IMR-90 (cell line): ENCODE measurements at regions not wholly inside any gene's neighbourhood (a gene's known extent, or its start where the extent isn't known, plus 50 kb on each side); places are given as distances from the start of the nearest gene placed in this dataset.

Source experiments
- ATAC-seq: fragments of 200-7000 bp; cut with Tn5 transposase; 2 replicates; pipeline ENCODE4 v1.9.1; 2020; ENCODE audit warnings: low read depth, mild to moderate bottlenecking, moderate library complexity
- BruUV-seq: library from RNA; stranded (reverse); fragments of 400-500 nt; replicated peaks from 2 replicates; lab custom pipeline; 2021; lab: Mats Ljungman, UMichigan
- CTCF ChIA-PET: fragments of 300-600 bp; formaldehyde crosslinking; extraction: SDS; loops from one replicate; lab custom pipeline; 2021; ENCODE audit warnings: antibody characterized with exemption; lab: Yijun Ruan, JAX
- POLR2A ChIA-PET: fragments of 300-600 bp; sonication (Branson Sonifier 250); formaldehyde crosslinking; loops from one replicate; lab custom pipeline; 2022; ENCODE audit warnings: antibody characterized with exemption; ENCODE audit not compliant: unreplicated experiment; lab: Charles Lee
- DNase-seq: peaks from one replicate; pipeline ENCODE4 v3.0.0; 2013
- H2AFZ ChIP-seq: replicated peaks from 2 replicates; pipeline ENCODE3; 2013; ENCODE audit warnings: low read length, mild to moderate bottlenecking; ENCODE audit not compliant: poor library complexity
- H2AK5ac ChIP-seq: 2 replicates; pipeline ENCODE4 v1.6.1; 2013; ENCODE audit warnings: low read depth, low read length, inconsistent platforms
- H2AK9ac ChIP-seq: replicated peaks from 2 replicates; pipeline ENCODE3; 2013; ENCODE audit warnings: mild to moderate bottlenecking, low read depth, low read length, moderate library complexity; ENCODE audit not compliant: poor library complexity
- H2BK120ac ChIP-seq: 2 replicates; pipeline ENCODE4 v1.6.1; 2013; ENCODE audit warnings: low read depth, low read length, inconsistent platforms
- H2BK15ac ChIP-seq: 3 replicates; pipeline ENCODE4 v1.6.1; 2013; ENCODE audit warnings: low read depth, low read length, inconsistent platforms
- H2BK20ac ChIP-seq: 2 replicates; pipeline ENCODE4 v1.6.1; 2013; ENCODE audit warnings: low read depth, mild to moderate bottlenecking, inconsistent platforms, low read length, moderate library complexity
- H2BK5ac ChIP-seq: 2 replicates; pipeline ENCODE4 v1.6.1; 2013; ENCODE audit warnings: mild to moderate bottlenecking, low read depth, low read length, inconsistent platforms; ENCODE audit not compliant: poor library complexity, severe bottlenecking
- H3K14ac ChIP-seq: replicated peaks from 2 replicates; pipeline ENCODE4 v1.6.1; 2013; ENCODE audit warnings: low read depth, low read length, inconsistent platforms
- H3K18ac ChIP-seq: 2 replicates; pipeline ENCODE4 v1.6.1; 2013; ENCODE audit warnings: low read depth, low read length, control low read depth
- H3K23ac ChIP-seq: 2 replicates; pipeline ENCODE4 v1.6.1; 2013; ENCODE audit warnings: low read depth, low read length, inconsistent platforms
- H3K27ac ChIP-seq: 2 replicates; pipeline ENCODE4 v1.5.1; 2013; ENCODE audit warnings: mild to moderate bottlenecking, control low read depth, low read length; ENCODE audit not compliant: insufficient read depth
- H3K27me3 ChIP-seq: 2 replicates; pipeline ENCODE4 v1.6.1; 2013; ENCODE audit warnings: low read length; ENCODE audit not compliant: control insufficient read depth, insufficient read depth
- H3K36me3 ChIP-seq: 2 replicates; pipeline ENCODE4 v1.6.1; 2013; ENCODE audit warnings: low read length, mixed read lengths; ENCODE audit not compliant: control insufficient read depth, insufficient read depth
- H3K4ac ChIP-seq: 2 replicates; pipeline ENCODE4 v1.6.1; 2013; ENCODE audit warnings: low read depth, low read length, inconsistent platforms
- H3K4me1 ChIP-seq: 2 replicates; pipeline ENCODE4 v1.6.1; 2013; ENCODE audit warnings: low read length, mixed read lengths; ENCODE audit not compliant: control insufficient read depth, insufficient read depth
- H3K4me2 ChIP-seq: 2 replicates; pipeline ENCODE4 v1.6.1; 2013; ENCODE audit warnings: low read depth, mild to moderate bottlenecking, control low read depth, low read length, moderate library complexity
- H3K4me3 ChIP-seq: 2 replicates; pipeline ENCODE4 v1.5.1; 2013; ENCODE audit warnings: low read depth, mild to moderate bottlenecking, control low read depth, low read length, moderate library complexity; ENCODE audit not compliant: insufficient read depth
- H3K56ac ChIP-seq: 2 replicates; pipeline ENCODE4 v1.6.1; 2013; ENCODE audit warnings: low read length, inconsistent platforms; ENCODE audit not compliant: insufficient read depth; ENCODE audit errors: extremely low read depth
- H3K79me1 ChIP-seq, 2 experiments: 2 replicates each; pipeline ENCODE4 v1.6.1; 2013; ENCODE audit warnings: low read length in 2 of 2, inconsistent platforms in 1 of 2, low read depth in 1 of 2
- H3K9ac ChIP-seq: 2 replicates; pipeline ENCODE4 v1.6.1; 2013; ENCODE audit warnings: low read depth, low read length, control low read depth
- H3K9me1 ChIP-seq: 2 replicates; pipeline ENCODE4 v1.6.1; 2013; ENCODE audit warnings: low read length, inconsistent platforms; ENCODE audit not compliant: insufficient read depth
- H3K9me3 ChIP-seq: 2 replicates; pipeline ENCODE4 v1.6.1; 2013; ENCODE audit warnings: low read length; ENCODE audit not compliant: control insufficient read depth, insufficient read depth
- H4K20me1 ChIP-seq: 2 replicates; pipeline ENCODE4 v1.6.1; 2013; ENCODE audit warnings: low read length, inconsistent platforms; ENCODE audit not compliant: insufficient read depth
- H4K5ac ChIP-seq: 2 replicates; pipeline ENCODE4 v1.6.1; 2013; ENCODE audit warnings: mild to moderate bottlenecking, low read depth, low read length, control low read depth
- H4K8ac ChIP-seq, 2 experiments: 2 replicates each; pipeline ENCODE4 v1.6.1; 2013; ENCODE audit warnings: low read depth in 2 of 2, low read length in 2 of 2, control low read depth in 1 of 2, inconsistent platforms in 1 of 2
- H4K91ac ChIP-seq: 2 replicates; pipeline ENCODE4 v1.6.1; 2013; ENCODE audit warnings: low read depth, low read length, inconsistent platforms; ENCODE audit not compliant: insufficient read depth
- BHLHE40 ChIP-seq: fragments of 150-350 bp; IDR thresholded peaks from 2 replicates; pipeline ENCODE4 v1.6.1; 2016; ENCODE audit warnings: mild to moderate bottlenecking, low read depth, low read length
- CEBPB ChIP-seq: IDR thresholded peaks from 2 replicates; pipeline ENCODE4 v1.6.1; 2012; ENCODE audit warnings: low read depth, low read length, improper control_type of control experiment
- CHD1 ChIP-seq: IDR thresholded peaks from 2 replicates; pipeline ENCODE4 v1.6.1; 2012; ENCODE audit warnings: low read depth, low read length, improper control_type of control experiment
- CTCF ChIP-seq: conservative IDR thresholded peaks from 2 replicates; pipeline ENCODE4 v1.5.1; 2012; ENCODE audit warnings: mild to moderate bottlenecking, low read depth, low read length, improper control_type of control experiment
- FOS ChIP-seq: fragments of 150-350 bp; IDR thresholded peaks from 2 replicates; pipeline ENCODE4 v1.6.1; 2016; ENCODE audit warnings: low read depth, low read length
- MAFK ChIP-seq: IDR thresholded peaks from 2 replicates; pipeline ENCODE4 v1.6.1; 2012; ENCODE audit warnings: low read depth, low read length, improper control_type of control experiment
- MAZ ChIP-seq: IDR thresholded peaks from 2 replicates; pipeline ENCODE4 v1.6.1; 2012; ENCODE audit warnings: low read depth, mild to moderate bottlenecking, low read length, improper control_type of control experiment, moderate library complexity, borderline replicate concordance
- MXI1 ChIP-seq: IDR thresholded peaks from 2 replicates; pipeline ENCODE4 v1.6.1; 2012; ENCODE audit warnings: low read depth, mild to moderate bottlenecking, low read length, moderate library complexity, borderline replicate concordance
- NFE2L2 ChIP-seq: fragments of 150-350 bp; IDR thresholded peaks from 2 replicates; pipeline ENCODE4 v1.6.1; 2016; ENCODE audit warnings: low read depth, mild to moderate bottlenecking, low read length
- POLR2A ChIP-seq: IDR thresholded peaks from 2 replicates; pipeline ENCODE4 v1.6.1; 2012; ENCODE audit warnings: mild to moderate bottlenecking, low read depth, low read length
- RAD21 ChIP-seq: IDR thresholded peaks from 2 replicates; pipeline ENCODE4 v1.6.1; 2012; ENCODE audit warnings: low read length, improper control_type of control experiment
- RCOR1 ChIP-seq: IDR thresholded peaks from 2 replicates; pipeline ENCODE4 v1.6.1; 2012; ENCODE audit warnings: mild to moderate bottlenecking, low read length, improper control_type of control experiment; ENCODE audit not compliant: insufficient replicate concordance
- RFX5 ChIP-seq: IDR thresholded peaks from 2 replicates; pipeline ENCODE4 v1.8.0; 2012; ENCODE audit warnings: low read depth, mild to moderate bottlenecking, low read length, moderate library complexity
- SMC3 ChIP-seq: fragments of 150-350 bp; IDR thresholded peaks from 2 replicates; pipeline ENCODE4 v1.6.1; 2016; ENCODE audit warnings: low read depth, mild to moderate bottlenecking, antibody characterized with exemption, low read length, moderate library complexity
- WGBS, 2 experiments: methylation state at CpG; one replicate each; pipeline versions ENCODE4 v1.1.5 to v1.1.7; 2013; ENCODE audit warnings: missing lambda C conversion rate in 2 of 2; ENCODE audit not compliant: insufficient read length in 1 of 2; ENCODE audit errors: extremely low coverage in 2 of 2; 5-methylcytosine and 5-hydroxymethylcytosine counted together
- dilution Hi-C: fragments of 300-500 bp; cut with HindIII; formaldehyde crosslinking; loops from one replicate; pipeline ENCODE4 v1.14.3; 2018; ENCODE audit warnings: low sequenced_read_pairs; ENCODE audit not compliant: unreplicated experiment
- in situ Hi-C: fragments of 300-500 bp; cut with MboI; formaldehyde crosslinking; loops from 3 replicates; pipeline ENCODE4 v1.14.3; 2019; ENCODE audit warnings: low sequenced_read_pairs, inconsistent platforms, mixed read lengths
- intact Hi-C: fragments of 100-400 bp; cut with micrococcal nuclease; formaldehyde crosslinking; loops from 2 replicates; pipeline ENCODE4 v1.10.0; 2022
- TF ChIP-seq, protein P1 (sequence below): fragments of 150-350 bp; IDR thresholded peaks from 2 replicates; pipeline ENCODE4 v1.6.1; 2017; ENCODE audit warnings: mild to moderate bottlenecking, antibody characterized with exemption, low read length, low read depth
- TF ChIP-seq, protein P2 (sequence below): fragments of 150-350 bp; IDR thresholded peaks from 2 replicates; pipeline ENCODE4 v1.6.1; 2016; ENCODE audit warnings: low read depth, mild to moderate bottlenecking, low read length, moderate library complexity, borderline replicate concordance

GRCh38 chr2:226207671-226208070, 591.9 kb downstream of the IRS1 start:
- H2AFZ ChIP-seq: no peak overlapping the region
- H2BK15ac ChIP-seq: peak overlapping the region; percentile 86; the same call in 2 of the 3 replicates
- no peaks in the 10 kb centered on the region for H3K27me3 ChIP-seq
- H3K4me2 ChIP-seq: no peak overlapping the region
- H3K36me3 ChIP-seq: no peaks in the 10 kb centered on the region
- TF ChIP-seq CEBPB (no peak), FOS (no peak), CTCF (no peak), RFX5 (no peak), RAD21 (no peak), RCOR1 (no peak), SMC3 (no peak), BHLHE40 (no peak), CHD1 (no peak), MAFK (no peak), NFE2L2 (no peak), POLR2A (no peak), MAZ (no peak), MXI1 (no peak)
- TF ChIP-seq, protein P1, sequence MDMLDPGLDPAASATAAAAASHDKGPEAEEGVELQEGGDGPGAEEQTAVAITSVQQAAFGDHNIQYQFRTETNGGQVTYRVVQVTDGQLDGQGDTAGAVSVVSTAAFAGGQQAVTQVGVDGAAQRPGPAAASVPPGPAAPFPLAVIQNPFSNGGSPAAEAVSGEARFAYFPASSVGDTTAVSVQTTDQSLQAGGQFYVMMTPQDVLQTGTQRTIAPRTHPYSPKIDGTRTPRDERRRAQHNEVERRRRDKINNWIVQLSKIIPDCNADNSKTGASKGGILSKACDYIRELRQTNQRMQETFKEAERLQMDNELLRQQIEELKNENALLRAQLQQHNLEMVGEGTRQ: no peak
- TF ChIP-seq, protein P2, sequence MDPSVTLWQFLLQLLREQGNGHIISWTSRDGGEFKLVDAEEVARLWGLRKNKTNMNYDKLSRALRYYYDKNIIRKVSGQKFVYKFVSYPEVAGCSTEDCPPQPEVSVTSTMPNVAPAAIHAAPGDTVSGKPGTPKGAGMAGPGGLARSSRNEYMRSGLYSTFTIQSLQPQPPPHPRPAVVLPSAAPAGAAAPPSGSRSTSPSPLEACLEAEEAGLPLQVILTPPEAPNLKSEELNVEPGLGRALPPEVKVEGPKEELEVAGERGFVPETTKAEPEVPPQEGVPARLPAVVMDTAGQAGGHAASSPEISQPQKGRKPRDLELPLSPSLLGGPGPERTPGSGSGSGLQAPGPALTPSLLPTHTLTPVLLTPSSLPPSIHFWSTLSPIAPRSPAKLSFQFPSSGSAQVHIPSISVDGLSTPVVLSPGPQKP: no peak
- no peak for ATAC-seq
- H3K9ac ChIP-seq: no peak overlapping the region
- H3K9me3 ChIP-seq: no peaks in the 10 kb centered on the region
- H3K56ac ChIP-seq: no peak overlapping the region
- no peak overlapping the region for H3K27ac ChIP-seq
- no peak overlapping the region for H2AK5ac ChIP-seq
- intact Hi-C loops (no loop called here), in situ Hi-C loops (no loop called here), dilution Hi-C loops (no loop called here)
- H3K79me1 ChIP-seq: peaks cover 3 to 4% of the 10 kb centered on the region in 2 experiments; a peak in 1 of 4 replicates
- H3K23ac ChIP-seq: no peak overlapping the region
- no peaks in the 10 kb centered on the region for H3K9me1 ChIP-seq
- H2BK20ac ChIP-seq: peak overlapping the region; percentile 72
- ChIA-PET POLR2A (no interaction called here), CTCF (interaction anchor here (1.0 kb wide), 1 partner anchor 9 kb away, joined by 3 read pairs; no protein-coding TSS in a partner anchor)
- DNase-seq: no peak
- H4K5ac ChIP-seq: peak overlapping the region; percentile 49; the same call in 1 of the 2 replicates
- H2BK120ac ChIP-seq: 0 out of 2 replicates have a peak overlapping the region, but pooled peaks have one; percentile 49
- peak overlapping the region; percentile 54; the same call in 1 of the 2 replicates for H3K4ac ChIP-seq
- 83% methylated on average over 2 of the region's 5 CpGs; no CpG with 5 or more reads in 1 of the 2 experiments for whole genome bisulfite sequencing, 2 experiments
- H3K14ac ChIP-seq: no peak overlapping the region
- H3K18ac ChIP-seq: peak overlapping the region; percentile 42; the same call in 1 of the 2 replicates
- H3K4me3 ChIP-seq: no peak overlapping the region
- no peaks in the 10 kb centered on the region for H4K20me1 ChIP-seq
- H2AK9ac ChIP-seq: no peak overlapping the region
- 0 out of 2 replicates have a peak overlapping the region, but pooled peaks have one; percentile 54 for H4K91ac ChIP-seq
- peak overlapping the region in 1 of 2 experiments; percentile 9; a peak in 2 of 4 replicates for H4K8ac ChIP-seq
- H3K4me1 ChIP-seq: peaks cover 7% of the 10 kb centered on the region; the same call in 1 of the 2 replicates
- BruUV-seq: no TSS peak
- no peak overlapping the region for H2BK5ac ChIP-seq
